Panc1 (cell line): ENCODE measurements at regions not wholly inside any gene's neighbourhood (a gene's known extent, or its start where the extent isn't known, plus 50 kb on each side); places are given as distances from the start of the nearest gene placed in this dataset.
A peak's percentile ranks its signal among the peaks of the same experiment; 100 is the strongest.

Source experiments
- ATAC-seq: fragments of 200-7000 bp; cut with Tn5 transposase; 2 replicates; pipeline ENCODE4 v1.9.1; 2020; ENCODE audit warnings: mild to moderate bottlenecking, moderate library complexity
- BruUV-seq: library from RNA; stranded (reverse); fragments of 400-500 nt; replicated peaks from 2 replicates; lab custom pipeline; 2021; lab: Mats Ljungman, UMichigan
- CTCF ChIA-PET: fragments of 300-600 bp; sonication (Branson Sonifier 250); formaldehyde crosslinking; loops from one replicate; lab custom pipeline; 2022; ENCODE audit warnings: antibody characterized with exemption; lab: Charles Lee
- POLR2A ChIA-PET: fragments of 300-600 bp; sonication (Branson Sonifier 250); formaldehyde crosslinking; loops from one replicate; lab custom pipeline; 2022; ENCODE audit warnings: antibody characterized with exemption; lab: Charles Lee
- DNase-seq: peaks from one replicate; pipeline ENCODE4 v3.0.0-alpha.2; 2010; ENCODE audit warnings: low read depth, low spot score
- H3K27ac ChIP-seq: 2 replicates; pipeline ENCODE4 v1.5.1; 2011; ENCODE audit warnings: mild to moderate bottlenecking, low read length, inconsistent platforms
- H3K27me3 ChIP-seq: fragments of 200-500 bp; sonication (Bioruptor generic); 2 replicates; pipeline ENCODE4 v1.6.0; 2014; ENCODE audit warnings: low read length, inconsistent platforms; ENCODE audit not compliant: control insufficient read depth, insufficient read depth
- H3K36me3 ChIP-seq: fragments of 200-500 bp; sonication (Bioruptor generic); 2 replicates; pipeline ENCODE4 v1.5.1; 2014; ENCODE audit warnings: inconsistent platforms, mild to moderate bottlenecking, low read length, moderate library complexity; ENCODE audit not compliant: control insufficient read depth, insufficient read depth
- H3K4me1 ChIP-seq: 2 replicates; pipeline ENCODE4 v1.5.1; 2011; ENCODE audit warnings: inconsistent platforms, mild to moderate bottlenecking, low read length, moderate library complexity; ENCODE audit not compliant: control insufficient read depth, insufficient read depth
- H3K4me3 ChIP-seq, 2 experiments: 2 replicates each; pipeline ENCODE4 v1.5.1; 2011 to 2012; ENCODE audit warnings: low read depth in 2 of 2, low read length in 2 of 2, mild to moderate bottlenecking in 2 of 2, inconsistent platforms in 1 of 2, moderate library complexity in 1 of 2
- H3K9me3 ChIP-seq: fragments of 200-500 bp; sonication (Bioruptor generic); 2 replicates; pipeline ENCODE4 v1.5.1; 2014; ENCODE audit warnings: low read depth, mild to moderate bottlenecking, inconsistent platforms, low read length, moderate library complexity; ENCODE audit not compliant: control insufficient read depth, insufficient read depth
- CTCF ChIP-seq: fragments of 450-650 bp; IDR thresholded peaks from 2 replicates; pipeline ENCODE4 v1.5.1; 2017; ENCODE audit warnings: mild to moderate bottlenecking
- POLR2AphosphoS5 ChIP-seq: IDR thresholded peaks from 2 replicates; pipeline ENCODE4 v1.6.1; 2012; ENCODE audit warnings: mild to moderate bottlenecking, low read depth, low read length, moderate library complexity
- REST ChIP-seq, 2 experiments: IDR thresholded peaks; 2 replicates each; pipeline ENCODE4 v1.6.1; 2011 to 2012; ENCODE audit warnings: low read depth in 2 of 2, control low read depth in 1 of 2, low read length in 1 of 2, mild to moderate bottlenecking in 1 of 2, moderate library complexity in 1 of 2; ENCODE audit not compliant: insufficient read depth in 1 of 2
- SIN3A ChIP-seq: IDR thresholded peaks from 2 replicates; pipeline ENCODE4 v1.6.1; 2012; ENCODE audit warnings: low read depth, mild to moderate bottlenecking, low read length, moderate library complexity, borderline replicate concordance; ENCODE audit not compliant: insufficient read depth
- TCF7L2 ChIP-seq: IDR thresholded peaks from 2 replicates; pipeline ENCODE4 v1.6.1; 2011; ENCODE audit warnings: mild to moderate bottlenecking, low read depth, low read length, inconsistent platforms
- in situ Hi-C: cut with HindIII; loops from 2 replicates; pipeline ENCODE4 v1.10.0; 2016; ENCODE audit warnings: low sequenced_read_pairs, low pct_unique_long_range_greater_than_20kb
- intact Hi-C: fragments of 100-400 bp; cut with micrococcal nuclease; formaldehyde crosslinking; loops from one replicate; pipeline ENCODE4 v1.10.0; 2022; ENCODE audit not compliant: unreplicated experiment

GRCh38 chr17:34099859-34100515 is 155.1 kb upstream of the CCL2 start:
- H3K27ac ChIP-seq: no peak overlapping the region
- no peaks in the 10 kb centered on the region for H3K9me3 ChIP-seq
- CTCF ChIA-PET: no interaction called here
- BruUV-seq: no TSS peak
- no peak for TF ChIP-seq POLR2AphosphoS5
- H3K27me3 ChIP-seq: no peaks in the 10 kb centered on the region; the same call in 1 of the 2 replicates
- DNase-seq (no peak), ATAC-seq (no peak)
- no peaks in the 10 kb centered on the region for H3K4me1 ChIP-seq
- H3K4me3 ChIP-seq: no peak overlapping the region
- intact Hi-C loops (no loop called here), in situ Hi-C loops (no loop called here)
- POLR2A ChIA-PET: no interaction called here
- H3K36me3 ChIP-seq: no peaks in the 10 kb centered on the region

- TF ChIP-seq SIN3A (no peak), REST (IDR thresholded peaks at IDR 0.05; ENCODE audit: insufficient read depth in 1 of 2, low read depth in 2 of 2, low read length in 1 of 2) (no peak), CTCF (no peak), POLR2AphosphoS5 (no peak), TCF7L2 (no peak)
- BruUV-seq: no TSS peak
- CTCF ChIA-PET: no interaction called here
- Histone ChIP-seq H3K27me3 (peaks cover 11% of the 10 kb centered on the region), H3K4me1 (no peaks in the 10 kb centered on the region), H3K9me3 (no peaks in the 10 kb centered on the region), H3K4me3 (no peak overlapping the region), H3K36me3 (no peaks in the 10 kb centered on the region), H3K27ac (no peak overlapping the region)
- DNase-seq (no peak), ATAC-seq (no peak)
- intact Hi-C loops (no loop called here), in situ Hi-C loops (no loop called here)
- POLR2A ChIA-PET: no interaction called here
Observed at GRCh38 chr17:34107019-34107418, 148.1 kb upstream of the CCL2 start.

GRCh38 chr17:34110315-34110714 is 144.8 kb upstream of the CCL2 start:
- in situ Hi-C loops: no loop called here
- DNase-seq (no peak), ATAC-seq (peak; percentile 70)
- TF ChIP-seq TCF7L2 (no peak), SIN3A (no peak), POLR2AphosphoS5 (no peak), REST (IDR thresholded peaks at IDR 0.05; ENCODE audit: insufficient read depth in 1 of 2, low read depth in 2 of 2, low read length in 1 of 2) (no peak), CTCF (no peak)
- BruUV-seq: no TSS peak
- H3K27ac ChIP-seq: no peak overlapping the region
- peaks cover 11% of the 10 kb centered on the region; the same call in 1 of the 2 replicates for H3K27me3 ChIP-seq
- H3K4me3 ChIP-seq: no peak overlapping the region
- CTCF ChIA-PET: no interaction called here
- no peaks in the 10 kb centered on the region for H3K36me3 ChIP-seq
- no peaks in the 10 kb centered on the region for H3K4me1 ChIP-seq
- H3K9me3 ChIP-seq: no peaks in the 10 kb centered on the region
- intact Hi-C loops: no loop called here
- POLR2A ChIA-PET: no interaction called here
